Suprapubic skin (tissue), 3 donors: ENCODE measurements at regions not wholly inside any gene's neighbourhood (a gene's known extent, or its start where the extent isn't known, plus 50 kb on each side); places are given as distances from the start of the nearest gene placed in this dataset.

Experiments
- POLR2A ChIP-seq, 2 donors: fragments of 450-650 bp; IDR thresholded peaks; one replicate each; pipeline ENCODE4 v1.6.1; 2017; ENCODE audit warnings: antibody characterized with exemption in 2 of 2, mild to moderate bottlenecking in 2 of 2, moderate library complexity in 2 of 2
- TF ChIP-seq, protein P1 (sequence below), 2 donors: fragments of 200-600 bp in 1 of 2; fragments of 450-650 bp in 1 of 2; sonication (generic) in 1 of 2; IDR thresholded peaks; one replicate each; pipeline ENCODE4 v1.5.1; 2016 to 2019; ENCODE audit warnings: antibody characterized with exemption in 2 of 2, mild to moderate bottlenecking in 1 of 2, moderate library complexity in 1 of 2

DNA sequence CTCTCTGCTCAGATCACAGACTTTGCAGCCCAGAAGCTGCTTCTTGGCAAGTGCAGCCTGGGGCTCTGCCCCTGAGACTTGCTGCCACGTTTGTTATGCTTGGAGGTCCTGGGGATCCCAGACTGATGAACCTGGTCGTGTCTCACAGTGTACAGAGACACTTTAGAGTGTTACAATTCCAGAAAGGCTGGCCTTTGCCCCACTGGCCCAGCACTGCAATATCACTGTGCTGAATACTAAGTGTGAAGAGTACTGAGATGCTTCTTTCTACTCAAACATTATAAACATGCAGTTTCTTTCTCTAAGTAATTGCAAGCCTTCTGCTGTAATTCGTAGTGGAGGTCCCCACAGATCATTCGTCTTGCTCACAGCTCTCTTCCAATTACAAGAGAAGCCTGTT is 133.2 kb downstream of the MAP3K21 start:
- TF ChIP-seq POLR2A (IDR thresholded peaks at IDR 0.05) = no peak
- TF ChIP-seq, protein P1, sequence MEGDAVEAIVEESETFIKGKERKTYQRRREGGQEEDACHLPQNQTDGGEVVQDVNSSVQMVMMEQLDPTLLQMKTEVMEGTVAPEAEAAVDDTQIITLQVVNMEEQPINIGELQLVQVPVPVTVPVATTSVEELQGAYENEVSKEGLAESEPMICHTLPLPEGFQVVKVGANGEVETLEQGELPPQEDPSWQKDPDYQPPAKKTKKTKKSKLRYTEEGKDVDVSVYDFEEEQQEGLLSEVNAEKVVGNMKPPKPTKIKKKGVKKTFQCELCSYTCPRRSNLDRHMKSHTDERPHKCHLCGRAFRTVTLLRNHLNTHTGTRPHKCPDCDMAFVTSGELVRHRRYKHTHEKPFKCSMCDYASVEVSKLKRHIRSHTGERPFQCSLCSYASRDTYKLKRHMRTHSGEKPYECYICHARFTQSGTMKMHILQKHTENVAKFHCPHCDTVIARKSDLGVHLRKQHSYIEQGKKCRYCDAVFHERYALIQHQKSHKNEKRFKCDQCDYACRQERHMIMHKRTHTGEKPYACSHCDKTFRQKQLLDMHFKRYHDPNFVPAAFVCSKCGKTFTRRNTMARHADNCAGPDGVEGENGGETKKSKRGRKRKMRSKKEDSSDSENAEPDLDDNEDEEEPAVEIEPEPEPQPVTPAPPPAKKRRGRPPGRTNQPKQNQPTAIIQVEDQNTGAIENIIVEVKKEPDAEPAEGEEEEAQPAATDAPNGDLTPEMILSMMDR (IDR thresholded peaks at IDR 0.05) = no peak
